ENCODE measurements at regions not wholly inside any gene's neighbourhood (a gene's known extent, or its start where the extent isn't known, plus 50 kb on each side); places are given as distances from the start of the nearest gene placed in this dataset.

DNA sequence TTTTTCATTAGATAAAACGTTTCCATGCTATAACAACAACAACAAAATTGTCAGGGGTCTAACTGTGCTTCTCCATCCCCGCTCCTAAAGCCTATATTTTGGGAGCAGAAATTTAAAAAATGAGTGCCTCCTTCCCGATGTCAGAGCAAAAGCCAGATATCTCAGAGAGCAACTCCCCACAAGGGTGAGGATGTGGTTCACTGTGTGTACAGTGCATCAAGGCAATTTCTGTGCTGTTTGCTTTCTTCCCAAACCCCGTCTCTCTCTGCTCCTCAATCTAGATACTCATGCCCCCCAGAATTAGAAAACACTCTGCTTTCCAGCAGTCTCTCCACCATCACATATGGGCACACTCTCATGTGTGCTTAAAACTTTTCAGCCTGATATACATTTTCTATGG is 76.7 kb upstream of the MBNL1 start:
- TF ChIP-seq POLR2A (IDR thresholded peaks at IDR 0.05) (no peak), POLR2AphosphoS5 (IDR thresholded peaks at IDR 0.05) (no peak), EP300 (IDR thresholded peaks at IDR 0.05) (no peak)
- TF ChIP-seq, protein P1, sequence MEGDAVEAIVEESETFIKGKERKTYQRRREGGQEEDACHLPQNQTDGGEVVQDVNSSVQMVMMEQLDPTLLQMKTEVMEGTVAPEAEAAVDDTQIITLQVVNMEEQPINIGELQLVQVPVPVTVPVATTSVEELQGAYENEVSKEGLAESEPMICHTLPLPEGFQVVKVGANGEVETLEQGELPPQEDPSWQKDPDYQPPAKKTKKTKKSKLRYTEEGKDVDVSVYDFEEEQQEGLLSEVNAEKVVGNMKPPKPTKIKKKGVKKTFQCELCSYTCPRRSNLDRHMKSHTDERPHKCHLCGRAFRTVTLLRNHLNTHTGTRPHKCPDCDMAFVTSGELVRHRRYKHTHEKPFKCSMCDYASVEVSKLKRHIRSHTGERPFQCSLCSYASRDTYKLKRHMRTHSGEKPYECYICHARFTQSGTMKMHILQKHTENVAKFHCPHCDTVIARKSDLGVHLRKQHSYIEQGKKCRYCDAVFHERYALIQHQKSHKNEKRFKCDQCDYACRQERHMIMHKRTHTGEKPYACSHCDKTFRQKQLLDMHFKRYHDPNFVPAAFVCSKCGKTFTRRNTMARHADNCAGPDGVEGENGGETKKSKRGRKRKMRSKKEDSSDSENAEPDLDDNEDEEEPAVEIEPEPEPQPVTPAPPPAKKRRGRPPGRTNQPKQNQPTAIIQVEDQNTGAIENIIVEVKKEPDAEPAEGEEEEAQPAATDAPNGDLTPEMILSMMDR (IDR thresholded peaks at IDR 0.05): no peak
- Histone ChIP-seq H3K36me3 (no peaks in the 10 kb centered on the region), H3K4me3 (no peak overlapping the region), H3K4me1 (peaks cover 0 to 2% (median 0%) of the 10 kb centered on the region in 3 donors), H3K27me3 (no peaks in the 10 kb centered on the region), H3K9me3 (no peaks in the 10 kb centered on the region), H3K27ac (no peak overlapping the region)
- WGBS, 2 donors (ENCODE audit: low coverage in 1 of 2): 79 to 83% methylated on average over 3 to 4 of the region's 4 CpGs
- no peak for ATAC-seq

DNA sequence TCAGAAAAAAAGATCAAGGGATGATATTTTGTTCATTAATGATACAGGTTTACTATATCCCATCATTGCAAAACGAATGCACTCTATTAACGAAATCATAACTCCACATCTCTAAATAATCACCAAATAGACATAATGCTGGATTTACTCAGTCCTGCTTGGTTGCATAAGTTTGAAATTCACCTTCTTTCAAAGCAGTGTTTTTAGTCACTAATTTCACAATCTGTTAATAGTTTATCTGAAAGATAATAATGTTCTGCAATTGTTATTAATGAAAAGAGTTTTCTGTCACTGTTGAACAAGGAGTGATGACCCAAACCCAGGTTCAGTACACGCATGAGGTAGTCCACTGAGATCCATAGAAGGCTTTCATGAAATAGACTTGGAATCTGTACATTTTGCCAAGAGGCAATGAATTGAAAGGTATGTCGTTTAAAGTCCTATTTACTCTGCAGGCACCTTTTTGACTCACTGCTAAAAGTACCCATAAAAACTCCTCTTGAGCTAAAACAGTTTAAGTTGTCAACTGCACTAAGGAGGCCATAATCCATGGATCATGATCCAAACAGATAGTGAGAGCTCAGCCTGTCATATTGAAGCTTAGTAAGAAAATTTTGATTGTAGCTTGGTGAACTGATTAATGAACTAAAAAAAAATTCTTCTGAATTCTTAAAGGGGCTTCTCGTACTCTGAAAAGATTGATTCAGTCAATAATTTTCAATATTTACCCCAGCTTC is 75.6 kb upstream of the MBNL1 start:
- WGBS, 2 donors (ENCODE audit: low coverage in 1 of 2): 77 to 79% methylated on average over 5 of the region's 5 CpGs
- H3K4me3 ChIP-seq: peak overlapping the region in 1 of 2 donors; percentile 10
- peaks cover 0 to 13% (median 2%) of the 10 kb centered on the region in 3 donors for H3K4me1 ChIP-seq
- H3K27me3 ChIP-seq: no peaks in the 10 kb centered on the region
- no peaks in the 10 kb centered on the region for H3K36me3 ChIP-seq
- H3K27ac ChIP-seq: peak overlapping the region in 1 of 4 donors; percentile 48
- no peak for TF ChIP-seq EP300 (IDR thresholded peaks at IDR 0.05)
- no peak for ATAC-seq
- H3K9me3 ChIP-seq: no peaks in the 10 kb centered on the region

DNA sequence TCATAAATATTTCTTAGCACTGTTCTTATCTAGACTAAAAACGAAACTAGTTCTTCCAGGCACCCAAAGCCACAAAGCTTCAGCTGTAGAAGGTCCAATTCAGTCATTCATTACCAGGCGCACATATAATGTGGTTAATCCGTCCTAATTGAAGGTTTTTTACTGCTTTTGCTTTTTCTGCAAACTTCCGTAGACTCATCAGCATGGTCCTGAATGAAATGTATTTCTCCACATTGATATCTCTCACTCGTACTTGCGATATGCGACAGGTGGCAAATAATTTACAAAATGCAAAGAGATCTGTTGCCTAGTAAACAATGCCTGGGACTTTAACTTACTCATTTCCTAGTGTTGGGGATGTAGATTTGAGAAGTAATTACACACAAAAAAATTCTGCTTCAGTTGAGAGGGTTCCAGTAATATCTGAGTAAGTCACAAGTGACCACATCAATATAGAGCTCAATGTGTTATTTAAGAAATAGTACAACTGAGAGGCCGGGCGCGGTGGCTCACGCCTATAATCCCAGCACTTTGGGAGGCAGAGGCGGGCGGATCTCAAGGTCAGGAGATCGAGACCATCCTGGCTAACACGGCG is 75.0 kb upstream of the MBNL1 start:
- Histone ChIP-seq H3K27me3 (no peaks in the 10 kb centered on the region), H3K9me3 (no peaks in the 10 kb centered on the region), H3K4me1 (peaks cover 0 to 20% (median 5%) of the 10 kb centered on the region in 3 donors), H3K4me3 (peak overlapping the region in 1 of 2 donors; percentile 10), H3K27ac (peak overlapping the region in 1 of 4 donors; percentile 48), H3K36me3 (no peaks in the 10 kb centered on the region)
- 77 to 91% methylated on average over 9 to 14 of the region's 16 CpGs for WGBS, 2 donors (ENCODE audit: low coverage in 1 of 2)
- no peak for ATAC-seq
- TF ChIP-seq POLR2A (IDR thresholded peaks at IDR 0.05) (no peak), POLR2AphosphoS5 (IDR thresholded peaks at IDR 0.05) (no peak), EP300 (IDR thresholded peaks at IDR 0.05) (no peak)
- TF ChIP-seq, protein P1 (IDR thresholded peaks at IDR 0.05): no peak

DNA sequence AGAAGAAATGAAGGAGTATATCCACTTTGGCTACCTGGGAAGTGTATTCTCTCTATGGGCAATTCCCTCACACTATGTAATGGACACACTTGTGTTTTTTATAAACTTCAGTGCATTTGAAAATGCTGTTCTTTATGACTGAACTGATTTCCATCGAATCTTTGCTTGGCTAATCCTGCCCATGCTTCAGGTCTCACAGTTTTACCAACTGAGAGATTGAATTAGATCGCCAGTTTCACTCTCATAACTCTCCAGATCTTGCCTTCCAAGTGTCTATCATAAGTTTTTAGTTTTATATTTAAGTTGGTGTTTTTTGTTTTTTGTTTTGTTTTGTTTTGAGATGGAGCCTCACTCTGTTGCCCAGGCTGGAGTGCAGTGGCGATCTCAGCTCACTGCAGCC is 73.5 kb upstream of the MBNL1 start:
- no peak for ATAC-seq
- TF ChIP-seq POLR2A (IDR thresholded peaks at IDR 0.05) (no peak), POLR2AphosphoS5 (IDR thresholded peaks at IDR 0.05) (no peak), EP300 (IDR thresholded peaks at IDR 0.05) (no peak)
- TF ChIP-seq, protein P1 (IDR thresholded peaks at IDR 0.05): no peak
- H3K9me3 ChIP-seq: no peaks in the 10 kb centered on the region
- no peaks in the 10 kb centered on the region for H3K36me3 ChIP-seq
- H3K27me3 ChIP-seq: no peaks in the 10 kb centered on the region
- H3K4me3 ChIP-seq: no peak overlapping the region
- H3K4me1 ChIP-seq: peaks cover 0 to 34% (median 13%) of the 10 kb centered on the region in 3 donors
- 89 to 97% methylated on average over 2 to 3 of the region's 3 CpGs for WGBS, 2 donors (ENCODE audit: low coverage in 1 of 2)
- H3K27ac ChIP-seq: peak overlapping the region in 1 of 4 donors; percentile 38

DNA sequence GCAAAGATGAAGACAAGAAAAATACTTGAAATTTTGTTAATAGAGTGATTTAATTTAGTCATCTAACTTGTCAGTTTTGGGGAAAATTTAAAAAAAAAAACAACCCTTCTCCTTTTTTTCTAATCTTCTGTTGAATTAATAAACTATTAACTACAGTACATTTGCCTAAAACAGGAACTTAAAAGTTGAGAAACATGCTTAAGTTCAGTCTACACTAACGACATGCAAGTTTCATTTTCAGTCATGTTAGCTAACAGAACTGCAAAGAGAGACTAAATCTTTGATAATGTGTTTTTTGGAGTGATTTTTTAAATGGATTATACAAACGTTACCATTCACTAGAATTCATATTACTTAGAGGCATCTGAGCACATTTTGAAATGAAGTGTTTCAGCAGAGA is 71.9 kb upstream of the MBNL1 start:
- TF ChIP-seq EP300 (IDR thresholded peaks at IDR 0.05): no peak
- no peak for TF ChIP-seq POLR2AphosphoS5 (IDR thresholded peaks at IDR 0.05)
- TF ChIP-seq, protein P1 (IDR thresholded peaks at IDR 0.05): no peak
- TF ChIP-seq POLR2A (IDR thresholded peaks at IDR 0.05): no peak
- no peak for ATAC-seq
- H3K9me3 ChIP-seq: no peaks in the 10 kb centered on the region
- H3K4me3 ChIP-seq: peak overlapping the region in 1 of 2 donors; percentile 13
- peaks cover 0 to 48% (median 13%) of the 10 kb centered on the region in 3 donors for H3K4me1 ChIP-seq
- H3K27ac ChIP-seq: peak overlapping the region in 3 of 4 donors; percentile 84 to 99 (median 87)
- 0 to 10% methylated on average over 2 of the region's 2 CpGs for WGBS, 2 donors (ENCODE audit: low coverage in 1 of 2)
- no peaks in the 10 kb centered on the region for H3K36me3 ChIP-seq
- H3K27me3 ChIP-seq: no peaks in the 10 kb centered on the region

Measured in gastroesophageal sphincter (tissue), 4 donors.